Right lobe of liver (tissue), 6 donors: ENCODE measurements at regions not wholly inside any gene's neighbourhood (a gene's known extent, or its start where the extent isn't known, plus 50 kb on each side); places are given as distances from the start of the nearest gene placed in this dataset.
A peak's percentile ranks its signal among the peaks of the same experiment; 100 is the strongest.

Experiments used
- ATAC-seq, 4 donors: fragments of 200-7000 bp; cut with Tn5 transposase; one replicate each; pipeline ENCODE4 v1.9.1; 2020; ENCODE audit warnings: mild to moderate bottlenecking in 4 of 4, moderate library complexity in 4 of 4
- DNase-seq, 3 donors: peaks; one replicate each; pipeline ENCODE4 v3.0.0-alpha.2; 2020
- H3K27ac ChIP-seq, 3 donors: fragments of 200-600 bp; one replicate each; pipeline ENCODE4 v1.8.0; 2022
- H3K27me3 ChIP-seq, 2 donors: fragments of 200-600 bp; one replicate each; pipeline ENCODE4 v1.8.0; 2022
- H3K36me3 ChIP-seq, 4 donors: fragments of 200-600 bp; sonication (generic) in 1 of 4; one replicate each; pipeline versions ENCODE4 v1.5.1 to v1.8.0; 2017 to 2022; ENCODE audit warnings: control low read depth in 1 of 4
- H3K4me1 ChIP-seq, 4 donors: fragments of 200-600 bp; sonication (generic) in 1 of 4; one replicate each; pipeline versions ENCODE4 v1.5.1 to v1.8.0; 2017 to 2022; ENCODE audit warnings: control low read depth in 1 of 4
- H3K4me3 ChIP-seq, 3 donors: fragments of 200-600 bp; one replicate each; pipeline ENCODE4 v1.8.0; 2022
- H3K9me3 ChIP-seq, 4 donors: fragments of 200-600 bp; sonication (generic) in 1 of 4; one replicate each; pipeline versions ENCODE4 v1.5.1 to v1.8.0; 2017 to 2022; ENCODE audit warnings: control low read depth in 1 of 4
- CTCF ChIP-seq, 4 donors: fragments of 200-600 bp in 3 of 4; fragments of 450-650 bp in 1 of 4; IDR thresholded peaks; one replicate each; pipeline versions ENCODE4 v1.5.1 to v1.8.0; 2016 to 2022; ENCODE audit warnings: antibody characterized with exemption in 4 of 4, mild to moderate bottlenecking in 2 of 4
- POLR2A ChIP-seq: fragments of 450-650 bp; IDR thresholded peaks from one replicate; pipeline ENCODE4 v1.6.1; 2017; ENCODE audit warnings: antibody characterized with exemption, mild to moderate bottlenecking
- WGBS: methylation state at CpG from one replicate; pipeline ENCODE4 v1.1.6; 2018; ENCODE audit warnings: low coverage, low lambda C conversion rate; ENCODE audit not compliant: insufficient coverage; ENCODE audit errors: missing lambda C conversion rate; 5-methylcytosine and 5-hydroxymethylcytosine counted together
- intact Hi-C, 2 donors: fragments of 100-400 bp; cut with DNase I; formaldehyde crosslinking; loops; one replicate each; pipeline versions ENCODE4 v1.11.2 to v1.14.1; 2022
- donor health status: DM: no; HTN: yes; CAD: no.
- donor health status: DM: no; HTN: no; CAD: no.
- donor health status: DM: no; HTN: no; CAD: no.
- donor health status: DM: no; HTN: yes; CAD: no.
- donor health status: DM: no; HTN: yes; CAD: no.

GRCh38 chr6:4613381-4613780 lies 162.8 kb upstream of the CDYL start:
- intact Hi-C loops = no loop called here
- 64% methylated on average over 2 of the region's 2 CpGs for WGBS
- no peak for ATAC-seq

GRCh38 chr6:4612636-4613171 lies 163.5 kb upstream of the CDYL start:
- no peaks in the 10 kb centered on the region for H3K36me3 ChIP-seq
- TF ChIP-seq CTCF (IDR thresholded peaks at IDR 0.05) (no peak), POLR2A (no peak)
- intact Hi-C loops = no loop called here
- H3K27ac ChIP-seq = no peak overlapping the region
- ATAC-seq = no peak
- WGBS = 47% methylated on average over 5 of the region's 5 CpGs
- no peaks in the 10 kb centered on the region for H3K4me1 ChIP-seq
- H3K4me3 ChIP-seq = no peak overlapping the region
- H3K27me3 ChIP-seq = no peaks in the 10 kb centered on the region
- no peak for DNase-seq
- no peaks in the 10 kb centered on the region for H3K9me3 ChIP-seq

More at GRCh38 chr6:4613381-4613780, 162.8 kb upstream of the CDYL start:
- Histone ChIP-seq H3K36me3 (no peaks in the 10 kb centered on the region), H3K4me1 (no peaks in the 10 kb centered on the region), H3K27ac (no peak overlapping the region), H3K27me3 (no peaks in the 10 kb centered on the region), H3K4me3 (no peak overlapping the region), H3K9me3 (no peaks in the 10 kb centered on the region)
- TF ChIP-seq CTCF (IDR thresholded peaks at IDR 0.05) (no peak), POLR2A (no peak)
- DNase-seq = no peak

GRCh38 chr6:4611429-4612129 lies 164.6 kb upstream of the CDYL start:
- intact Hi-C loops = no loop called here
- DNase-seq = no peak
- H3K4me1 ChIP-seq = no peaks in the 10 kb centered on the region
- no peak overlapping the region for H3K27ac ChIP-seq
- TF ChIP-seq CTCF (IDR thresholded peaks at IDR 0.05) (no peak), POLR2A (no peak)
- no peaks in the 10 kb centered on the region for H3K9me3 ChIP-seq
- no peaks in the 10 kb centered on the region for H3K27me3 ChIP-seq
- 46% methylated on average over 8 of the region's 9 CpGs for WGBS
- peak in 3 of 4 donors; percentile 19 to 36 (median 30) for ATAC-seq
- no peak overlapping the region for H3K4me3 ChIP-seq
- H3K36me3 ChIP-seq = no peaks in the 10 kb centered on the region

GRCh38 chr6:4610256-4610655 lies 165.9 kb upstream of the CDYL start:
- DNase-seq = no peak

More at GRCh38 chr6:4610256-4610655, 165.9 kb upstream of the CDYL start:
- 34% methylated on average over 7 of the region's 7 CpGs for WGBS
- no peak for ATAC-seq
- intact Hi-C loops = no loop called here
- Histone ChIP-seq H3K9me3 (no peaks in the 10 kb centered on the region), H3K27me3 (no peaks in the 10 kb centered on the region), H3K4me1 (no peaks in the 10 kb centered on the region), H3K4me3 (no peak overlapping the region), H3K27ac (no peak overlapping the region), H3K36me3 (no peaks in the 10 kb centered on the region)
- no peak for TF ChIP-seq CTCF (IDR thresholded peaks at IDR 0.05)
- no peak for TF ChIP-seq POLR2A
